MM.1S (cell line): ENCODE measurements at regions not wholly inside any gene's neighbourhood (a gene's known extent, or its start where the extent isn't known, plus 50 kb on each side); places are given as distances from the start of the nearest gene placed in this dataset.

Source experiments
- DNase-seq: peaks from one replicate; pipeline ENCODE4 v3.0.0-alpha.2; 2015
- H2AFZ ChIP-seq: fragments of 300-600 bp; sonication (generic); 2 replicates; pipeline ENCODE4 v1.6.0; 2016; ENCODE audit warnings: antibody characterized with exemption, low read length
- H3F3A ChIP-seq: fragments of 300-600 bp; sonication (generic); 2 replicates; pipeline ENCODE4 v1.6.1; 2016; ENCODE audit warnings: mild to moderate bottlenecking, antibody characterized with exemption, low read length, moderate library complexity, mixed read lengths; ENCODE audit not compliant: insufficient read depth
- H3K27ac ChIP-seq: fragments of 300-600 bp; sonication (generic); 2 replicates; pipeline ENCODE4 v1.5.1; 2016; ENCODE audit warnings: mild to moderate bottlenecking, low read length
- H3K27me3 ChIP-seq: fragments of 300-600 bp; sonication (generic); replicated peaks from 2 replicates; pipeline ENCODE4 v1.6.0; 2016; ENCODE audit warnings: low read length; ENCODE audit not compliant: insufficient read depth
- H3K36me3 ChIP-seq: fragments of 300-600 bp; sonication (generic); replicated peaks from 2 replicates; pipeline ENCODE4 v1.6.1; 2016; ENCODE audit warnings: mild to moderate bottlenecking, low read length, mixed read lengths; ENCODE audit not compliant: insufficient read depth
- H3K4me1 ChIP-seq: fragments of 300-600 bp; sonication (generic); 2 replicates; pipeline ENCODE4 v1.6.1; 2016; ENCODE audit warnings: low read length, mixed read lengths
- H3K4me2 ChIP-seq: fragments of 300-600 bp; sonication (generic); 2 replicates; pipeline ENCODE4 v1.6.0; 2016; ENCODE audit warnings: low read depth, low read length
- H3K4me3 ChIP-seq: fragments of 300-600 bp; sonication (generic); 2 replicates; pipeline ENCODE4 v1.5.1; 2016; ENCODE audit warnings: low read length, mixed read lengths
- H3K79me2 ChIP-seq: fragments of 300-600 bp; sonication (generic); 2 replicates; pipeline ENCODE4 v1.6.1; 2016; ENCODE audit warnings: mixed run types, low read length, mixed read lengths
- H3K9ac ChIP-seq: fragments of 300-600 bp; sonication (generic); 2 replicates; pipeline ENCODE4 v1.6.1; 2016; ENCODE audit warnings: low read length, mixed read lengths
- H3K9me2 ChIP-seq: fragments of 300-600 bp; sonication (generic); replicated peaks from 2 replicates; pipeline ENCODE4 v1.6.1; 2016; ENCODE audit warnings: mild to moderate bottlenecking, low read length, mixed read lengths; ENCODE audit not compliant: insufficient read depth
- H3K9me3 ChIP-seq: fragments of 300-600 bp; sonication (generic); replicated peaks from 2 replicates; pipeline ENCODE4 v1.6.1; 2016; ENCODE audit warnings: mild to moderate bottlenecking, low read length, mixed read lengths; ENCODE audit not compliant: insufficient read depth
- H4K20me1 ChIP-seq: fragments of 300-600 bp; sonication (generic); 2 replicates; pipeline ENCODE4 v1.6.1; 2016; ENCODE audit warnings: mild to moderate bottlenecking, low read length, moderate library complexity, mixed read lengths; ENCODE audit not compliant: insufficient read depth
- EZH2 ChIP-seq: fragments of 300-600 bp; sonication (generic); optimal IDR thresholded peaks from 2 replicates; pipeline ENCODE3; 2017; ENCODE audit warnings: low read depth, mild to moderate bottlenecking, antibody characterized with exemption, low read length, mixed read lengths
- EZH2phosphoT487 ChIP-seq: fragments of 300-600 bp; sonication (generic); IDR thresholded peaks from 2 replicates; pipeline ENCODE4 v1.6.1; 2018; ENCODE audit warnings: antibody characterized with exemption, low read length
- TF ChIP-seq, protein P1 (sequence below): fragments of 300-600 bp; sonication (generic); IDR thresholded peaks from 2 replicates; pipeline ENCODE4 v1.5.1; 2016; ENCODE audit warnings: antibody characterized with exemption, low read length, mixed read lengths

DNA sequence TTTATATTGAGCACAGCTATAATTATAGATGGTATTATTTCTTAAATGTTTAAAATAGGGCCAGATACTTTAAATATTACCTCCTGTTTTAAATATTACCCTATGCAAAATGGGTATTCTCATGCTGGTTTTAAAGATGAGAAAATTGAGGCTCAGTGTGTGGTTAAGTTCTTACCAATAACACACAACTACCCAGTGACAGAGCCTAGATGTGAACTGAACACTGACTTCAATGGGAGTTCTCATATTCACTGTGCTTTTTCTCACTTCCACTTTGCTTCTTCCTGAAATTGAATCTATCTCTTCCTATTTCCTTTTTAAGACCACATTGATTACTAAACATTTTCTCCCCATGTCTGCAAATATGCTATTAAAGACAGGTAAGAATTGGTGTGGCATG is 135.8 kb upstream of the TUSC1 start:
- Histone ChIP-seq H3F3A (no peaks in the 10 kb centered on the region), H3K9me2 (no peaks in the 10 kb centered on the region), H3K9ac (no peak overlapping the region), H3K36me3 (no peaks in the 10 kb centered on the region), H4K20me1 (no peaks in the 10 kb centered on the region), H3K4me3 (no peak overlapping the region), H2AFZ (no peak overlapping the region), H3K79me2 (no peaks in the 10 kb centered on the region), H3K4me1 (no peaks in the 10 kb centered on the region), H3K27ac (no peak overlapping the region), H3K27me3 (no peaks in the 10 kb centered on the region), H3K9me3 (no peaks in the 10 kb centered on the region), H3K4me2 (no peak overlapping the region)
- TF ChIP-seq EZH2: no peak
- TF ChIP-seq, protein P1, sequence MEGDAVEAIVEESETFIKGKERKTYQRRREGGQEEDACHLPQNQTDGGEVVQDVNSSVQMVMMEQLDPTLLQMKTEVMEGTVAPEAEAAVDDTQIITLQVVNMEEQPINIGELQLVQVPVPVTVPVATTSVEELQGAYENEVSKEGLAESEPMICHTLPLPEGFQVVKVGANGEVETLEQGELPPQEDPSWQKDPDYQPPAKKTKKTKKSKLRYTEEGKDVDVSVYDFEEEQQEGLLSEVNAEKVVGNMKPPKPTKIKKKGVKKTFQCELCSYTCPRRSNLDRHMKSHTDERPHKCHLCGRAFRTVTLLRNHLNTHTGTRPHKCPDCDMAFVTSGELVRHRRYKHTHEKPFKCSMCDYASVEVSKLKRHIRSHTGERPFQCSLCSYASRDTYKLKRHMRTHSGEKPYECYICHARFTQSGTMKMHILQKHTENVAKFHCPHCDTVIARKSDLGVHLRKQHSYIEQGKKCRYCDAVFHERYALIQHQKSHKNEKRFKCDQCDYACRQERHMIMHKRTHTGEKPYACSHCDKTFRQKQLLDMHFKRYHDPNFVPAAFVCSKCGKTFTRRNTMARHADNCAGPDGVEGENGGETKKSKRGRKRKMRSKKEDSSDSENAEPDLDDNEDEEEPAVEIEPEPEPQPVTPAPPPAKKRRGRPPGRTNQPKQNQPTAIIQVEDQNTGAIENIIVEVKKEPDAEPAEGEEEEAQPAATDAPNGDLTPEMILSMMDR: no peak
- TF ChIP-seq EZH2phosphoT487: no peak
- DNase-seq: no peak

DNA sequence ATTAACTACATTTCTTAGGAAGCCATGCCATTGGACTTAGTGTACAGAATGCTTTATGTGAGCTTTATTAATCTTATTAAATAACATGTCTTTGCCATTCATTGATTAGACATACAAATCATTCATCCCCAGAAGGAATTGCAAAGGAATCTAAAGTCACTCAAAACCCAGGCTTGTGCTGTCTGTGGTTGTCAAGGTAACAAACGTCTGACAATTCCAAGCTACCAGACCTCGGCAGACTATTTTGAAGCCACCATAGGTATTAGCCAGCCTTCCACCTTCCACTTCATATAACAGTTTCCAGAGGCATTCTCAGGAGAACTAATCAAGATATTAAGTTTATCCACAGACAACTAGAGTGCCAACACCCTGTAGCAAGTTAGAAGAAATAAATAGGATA is 135.2 kb upstream of the TUSC1 start:
- H3K27me3 ChIP-seq: no peaks in the 10 kb centered on the region
- H3K4me2 ChIP-seq: no peak overlapping the region
- no peak overlapping the region for H3K27ac ChIP-seq
- no peaks in the 10 kb centered on the region for H3K9me3 ChIP-seq
- H3K9me2 ChIP-seq: no peaks in the 10 kb centered on the region
- no peaks in the 10 kb centered on the region for H3K36me3 ChIP-seq
- H3F3A ChIP-seq: no peaks in the 10 kb centered on the region
- H3K9ac ChIP-seq: no peak overlapping the region
- H2AFZ ChIP-seq: no peak overlapping the region
- no peaks in the 10 kb centered on the region for H3K79me2 ChIP-seq
- H4K20me1 ChIP-seq: no peaks in the 10 kb centered on the region
- TF ChIP-seq EZH2phosphoT487 (no peak), EZH2 (no peak)
- TF ChIP-seq, protein P1: no peak
- H3K4me1 ChIP-seq: no peaks in the 10 kb centered on the region
- H3K4me3 ChIP-seq: no peak overlapping the region
- no peak for DNase-seq

DNA sequence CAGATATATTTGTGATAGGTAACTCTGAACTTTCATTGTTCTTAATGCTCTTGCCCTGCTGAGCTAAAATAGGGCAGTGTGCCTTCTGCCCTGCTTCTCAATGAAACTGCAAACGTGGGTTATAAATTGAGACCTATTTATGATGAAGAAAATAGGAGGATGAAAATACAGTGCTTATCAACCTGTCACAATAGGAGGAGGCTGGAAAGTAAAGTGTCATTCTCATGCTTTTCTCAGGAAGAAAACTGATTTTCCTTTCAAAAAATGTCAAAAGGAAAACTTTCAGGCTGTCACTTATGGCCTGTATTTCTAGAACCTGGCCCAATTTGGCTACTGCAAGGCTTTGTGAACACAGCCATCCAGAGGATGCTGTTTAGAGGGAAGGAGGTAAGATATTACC is 130.3 kb upstream of the TUSC1 start:
- H4K20me1 ChIP-seq: no peaks in the 10 kb centered on the region
- H3K4me1 ChIP-seq: no peaks in the 10 kb centered on the region
- no peak overlapping the region for H3K27ac ChIP-seq
- no peaks in the 10 kb centered on the region for H3F3A ChIP-seq
- no peaks in the 10 kb centered on the region for H3K27me3 ChIP-seq
- no peak overlapping the region for H3K9ac ChIP-seq
- no peak for DNase-seq
- no peaks in the 10 kb centered on the region for H3K9me3 ChIP-seq
- H3K4me2 ChIP-seq: no peak overlapping the region
- no peak overlapping the region for H2AFZ ChIP-seq
- no peaks in the 10 kb centered on the region for H3K36me3 ChIP-seq
- no peaks in the 10 kb centered on the region for H3K9me2 ChIP-seq
- no peaks in the 10 kb centered on the region for H3K79me2 ChIP-seq
- TF ChIP-seq EZH2phosphoT487 (no peak), EZH2 (no peak)
- TF ChIP-seq, protein P1: no peak
- H3K4me3 ChIP-seq: no peak overlapping the region
